GM18870 (cell line): ENCODE measurements at regions not wholly inside any gene's neighbourhood (a gene's known extent, or its start where the extent isn't known, plus 50 kb on each side); places are given as distances from the start of the nearest gene placed in this dataset.

Experiments used
- ATAC-seq: cut with Tn5 transposase; IDR thresholded peaks from one replicate; pipeline ENCODE4 v1.9.1; 2021; ENCODE audit warnings: moderate library complexity; ENCODE audit not compliant: unreplicated experiment

DNA sequence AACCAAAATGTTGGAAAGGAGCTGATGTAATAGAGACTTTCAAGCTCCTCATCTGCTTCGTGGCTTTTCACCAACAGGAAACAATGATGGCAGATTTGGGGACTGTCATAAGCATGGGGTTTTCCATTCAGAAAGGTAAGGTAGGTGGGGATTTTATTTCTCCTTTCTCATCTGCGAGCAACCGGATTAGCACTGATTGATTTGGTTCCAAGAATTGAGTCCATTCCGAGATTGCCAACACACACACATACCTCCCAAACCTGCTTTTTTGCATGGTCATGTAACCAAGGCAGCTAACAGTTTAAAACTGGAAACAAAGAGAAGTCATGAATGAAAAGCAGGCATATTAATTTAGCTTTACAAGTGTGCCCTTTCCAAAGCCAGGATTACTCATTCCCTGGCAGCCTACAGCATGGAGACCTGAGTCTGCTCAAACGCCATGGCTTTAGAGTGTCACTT, 63.0 kb upstream of the LNX1 start:
- no peak for ATAC-seq

DNA sequence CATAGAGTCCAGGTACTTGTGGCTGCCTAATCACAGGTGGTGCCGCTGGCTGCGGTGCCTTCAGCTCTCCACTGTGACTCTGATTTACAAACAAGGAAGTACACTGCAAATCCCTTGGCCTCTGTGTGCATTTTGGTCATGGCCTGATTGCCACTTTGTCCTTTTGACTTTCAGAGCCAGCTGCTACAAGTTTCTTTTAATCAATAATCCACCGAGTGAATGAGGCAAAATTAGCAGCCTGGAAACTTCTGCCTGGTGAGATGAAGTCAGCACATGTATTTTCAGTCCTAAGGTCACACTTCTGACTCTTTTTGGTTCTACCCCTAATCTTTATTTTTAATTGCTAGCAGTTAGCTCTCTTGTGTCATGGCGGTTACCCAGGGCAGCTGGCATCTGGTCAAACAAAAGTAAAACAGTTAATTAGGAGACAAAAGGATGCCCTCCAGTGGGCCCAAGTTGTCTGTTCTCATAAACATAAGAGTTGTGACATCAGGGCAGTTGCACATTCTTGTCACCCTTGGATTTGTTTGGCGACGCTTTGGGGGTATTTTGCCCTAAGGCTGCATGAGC, 62.3 kb upstream of the LNX1 start:
- ATAC-seq: peak; percentile 87

DNA sequence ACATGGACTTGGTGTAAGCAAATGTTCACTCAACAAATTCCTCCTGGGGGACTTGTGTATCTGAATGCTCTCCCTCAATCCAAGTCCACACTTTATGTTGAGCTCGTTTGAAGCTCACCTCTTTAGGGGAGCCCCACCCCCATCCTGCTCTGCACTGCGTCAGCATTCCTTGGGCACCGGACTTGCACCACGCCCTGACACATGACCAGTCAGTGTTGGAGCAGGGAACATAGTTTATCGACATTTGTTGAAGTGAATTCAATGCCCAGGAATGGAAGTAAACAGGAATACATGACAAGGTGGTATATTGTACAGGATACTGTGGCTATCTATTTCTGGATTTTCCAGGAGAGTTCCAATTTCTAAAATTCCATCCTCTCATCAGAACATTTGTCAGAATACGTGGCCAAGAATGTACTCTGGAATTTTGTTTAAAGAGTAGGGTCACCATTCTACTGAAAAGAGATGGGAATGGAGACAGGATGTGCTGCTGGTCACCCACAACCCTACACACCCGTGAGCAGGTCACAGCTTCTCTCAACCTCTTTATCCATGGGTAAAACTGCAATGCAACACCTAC, 60.0 kb upstream of the LNX1 start:
- no peak for ATAC-seq

DNA sequence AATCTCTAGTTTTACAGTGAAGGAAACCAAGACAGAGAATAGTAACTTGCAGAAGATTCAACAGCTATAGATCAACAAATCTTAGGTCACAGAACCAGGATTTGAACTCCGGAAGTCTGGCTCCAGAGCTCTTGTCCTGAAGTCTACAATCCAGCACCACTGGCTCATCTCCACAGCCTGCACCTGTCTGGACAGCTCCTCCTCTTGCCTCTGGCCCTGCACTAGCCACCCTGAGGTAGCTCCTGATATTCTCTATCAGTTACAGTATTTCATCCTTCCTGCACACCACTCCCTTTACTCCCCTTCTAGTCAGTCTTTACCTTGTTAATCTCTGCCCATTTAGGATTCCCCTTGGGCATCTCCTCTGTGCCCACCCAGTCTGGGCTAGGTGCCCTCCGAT, 58.1 kb upstream of the LNX1 start:
- ATAC-seq: no peak

DNA sequence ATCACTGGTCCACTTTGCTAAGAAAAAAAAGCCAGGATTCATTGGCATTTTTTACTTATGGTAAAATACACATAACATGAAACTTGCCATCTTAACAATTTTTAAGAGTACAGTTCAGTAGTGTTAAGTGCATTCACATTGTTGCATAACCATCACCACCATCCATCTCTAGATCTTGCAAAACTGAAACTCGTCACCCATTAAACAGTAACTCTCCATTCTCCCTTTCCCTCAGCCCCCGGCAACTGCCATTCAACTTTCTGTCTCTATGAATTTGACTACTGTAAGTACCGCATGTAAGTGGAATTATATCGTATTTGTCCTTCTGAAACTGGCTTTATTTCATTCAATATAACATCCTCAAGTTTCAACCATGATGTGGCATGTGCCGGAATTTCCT, 56.3 kb upstream of the LNX1 start:
- ATAC-seq: peak; percentile 82

DNA sequence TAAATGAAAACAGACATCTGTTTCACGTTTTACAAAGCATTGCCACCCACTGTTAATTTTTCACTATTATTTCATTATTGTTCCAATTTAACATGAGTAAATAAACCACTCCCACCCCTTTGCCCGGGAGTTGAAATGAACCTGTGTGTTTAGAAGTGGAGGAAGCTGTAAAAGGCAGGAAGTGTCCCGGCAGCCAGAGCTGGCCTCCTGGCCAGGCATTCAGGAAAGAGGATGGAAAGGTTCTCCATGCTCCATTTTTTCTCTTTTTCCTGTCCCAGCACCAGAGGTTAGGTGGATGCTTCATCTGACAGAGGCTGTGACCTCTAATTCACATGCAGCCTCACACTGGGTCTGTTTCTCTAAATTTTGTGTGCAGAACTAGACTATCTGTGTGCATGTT, 55.5 kb upstream of the LNX1 start:
- ATAC-seq: no peak

DNA sequence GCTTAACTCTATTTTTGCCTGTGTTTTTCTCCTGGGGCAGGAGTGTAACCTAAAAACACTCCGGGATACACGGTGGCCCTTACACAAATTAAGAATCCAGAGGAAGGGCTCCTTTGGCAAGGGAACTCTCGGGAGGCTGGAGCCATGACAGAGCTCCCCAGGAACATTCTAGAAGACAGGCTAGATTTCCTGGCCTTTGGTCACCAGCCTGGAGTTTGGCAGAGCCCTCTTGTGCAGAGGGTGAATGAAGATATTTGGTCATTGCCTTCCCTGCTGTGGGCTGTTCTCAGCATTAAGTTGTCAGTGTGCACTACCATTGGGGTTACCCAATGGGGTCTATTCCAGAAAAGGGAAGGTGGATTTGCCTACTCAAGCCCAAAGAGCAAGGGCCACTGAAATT, 53.8 kb upstream of the LNX1 start:
- no peak for ATAC-seq

DNA sequence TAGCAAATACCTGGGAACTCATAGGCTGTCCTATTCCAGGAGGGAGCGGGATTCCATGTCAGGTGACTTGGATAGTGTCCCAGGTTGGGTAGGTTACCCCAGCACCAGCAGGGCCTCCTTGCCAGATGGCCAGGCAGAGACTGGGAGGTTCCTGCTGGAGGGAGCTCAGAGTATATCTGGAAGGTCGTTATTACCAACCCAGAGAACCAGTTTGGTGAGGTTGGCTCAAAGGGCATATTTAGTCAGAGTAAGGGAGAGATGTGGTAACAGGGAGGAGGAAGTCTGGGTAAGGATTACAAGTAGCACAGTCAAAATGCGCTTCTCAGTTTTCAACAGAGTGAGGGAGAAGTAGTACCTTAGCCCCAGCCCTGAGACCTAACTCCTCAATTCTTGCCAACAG, 53.3 kb upstream of the LNX1 start:
- ATAC-seq: no peak
